RWPE2 (cell line): ENCODE measurements at regions not wholly inside any gene's neighbourhood (a gene's known extent, or its start where the extent isn't known, plus 50 kb on each side); places are given as distances from the start of the nearest gene placed in this dataset.

ENCODE experiments used
- ATAC-seq: fragments of 200-7000 bp; cut with Tn5 transposase; 3 replicates; pipeline ENCODE4 v1.9.1; 2021; ENCODE audit warnings: low read depth
- DNase-seq: peaks from one replicate; pipeline ENCODE4 v3.0.0-alpha.2; 2020; ENCODE audit warnings: low spot score
- H3K27ac ChIP-seq: fragments of 450-650 bp; 2 replicates; pipeline ENCODE4 v1.5.1; 2017; ENCODE audit warnings: mild to moderate bottlenecking; ENCODE audit not compliant: poor library complexity, severe bottlenecking
- H3K27me3 ChIP-seq: fragments of 250-450 bp; sonication (Bioruptor Pico); 2 replicates; pipeline ENCODE4 v1.5.1; 2021; ENCODE audit warnings: mild to moderate bottlenecking, moderate library complexity; ENCODE audit not compliant: insufficient read depth, poor library complexity, severe bottlenecking
- H3K36me3 ChIP-seq: fragments of 250-450 bp; sonication (Bioruptor Pico); 2 replicates; pipeline ENCODE4 v1.5.1; 2020; ENCODE audit warnings: low read depth, mild to moderate bottlenecking, moderate library complexity
- H3K4me1 ChIP-seq: fragments of 250-450 bp; sonication (Bioruptor Pico); 2 replicates; pipeline ENCODE4 v1.5.1; 2021; ENCODE audit warnings: mild to moderate bottlenecking, moderate library complexity; ENCODE audit not compliant: insufficient read depth, poor library complexity, severe bottlenecking
- H3K4me3 ChIP-seq: fragments of 250-450 bp; sonication (Bioruptor Pico); 2 replicates; pipeline ENCODE4 v1.5.1; 2021; ENCODE audit warnings: mild to moderate bottlenecking, moderate library complexity; ENCODE audit not compliant: severe bottlenecking
- H3K9me3 ChIP-seq: fragments of 250-450 bp; sonication (Bioruptor Pico); 2 replicates; pipeline ENCODE4 v1.5.1; 2021; ENCODE audit warnings: mild to moderate bottlenecking, moderate library complexity; ENCODE audit not compliant: severe bottlenecking
- TF ChIP-seq, protein P1 (sequence below): fragments of 450-650 bp; IDR thresholded peaks from one replicate; pipeline ENCODE4 v1.5.1; 2017; ENCODE audit warnings: mild to moderate bottlenecking, moderate library complexity; ENCODE audit not compliant: poor library complexity, severe bottlenecking

GRCh38 chr4:19772581-19772980, 479.1 kb upstream of the SLIT2 start:
- H3K27ac ChIP-seq = no peak overlapping the region
- no peak overlapping the region for H3K4me3 ChIP-seq
- no peak for DNase-seq
- TF ChIP-seq, protein P1, sequence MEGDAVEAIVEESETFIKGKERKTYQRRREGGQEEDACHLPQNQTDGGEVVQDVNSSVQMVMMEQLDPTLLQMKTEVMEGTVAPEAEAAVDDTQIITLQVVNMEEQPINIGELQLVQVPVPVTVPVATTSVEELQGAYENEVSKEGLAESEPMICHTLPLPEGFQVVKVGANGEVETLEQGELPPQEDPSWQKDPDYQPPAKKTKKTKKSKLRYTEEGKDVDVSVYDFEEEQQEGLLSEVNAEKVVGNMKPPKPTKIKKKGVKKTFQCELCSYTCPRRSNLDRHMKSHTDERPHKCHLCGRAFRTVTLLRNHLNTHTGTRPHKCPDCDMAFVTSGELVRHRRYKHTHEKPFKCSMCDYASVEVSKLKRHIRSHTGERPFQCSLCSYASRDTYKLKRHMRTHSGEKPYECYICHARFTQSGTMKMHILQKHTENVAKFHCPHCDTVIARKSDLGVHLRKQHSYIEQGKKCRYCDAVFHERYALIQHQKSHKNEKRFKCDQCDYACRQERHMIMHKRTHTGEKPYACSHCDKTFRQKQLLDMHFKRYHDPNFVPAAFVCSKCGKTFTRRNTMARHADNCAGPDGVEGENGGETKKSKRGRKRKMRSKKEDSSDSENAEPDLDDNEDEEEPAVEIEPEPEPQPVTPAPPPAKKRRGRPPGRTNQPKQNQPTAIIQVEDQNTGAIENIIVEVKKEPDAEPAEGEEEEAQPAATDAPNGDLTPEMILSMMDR = no peak
- H3K9me3 ChIP-seq = no peaks in the 10 kb centered on the region
- no peak for ATAC-seq
- no peaks in the 10 kb centered on the region for H3K27me3 ChIP-seq
- peaks cover 20% of the 10 kb centered on the region for H3K4me1 ChIP-seq
- no peaks in the 10 kb centered on the region for H3K36me3 ChIP-seq

DNA sequence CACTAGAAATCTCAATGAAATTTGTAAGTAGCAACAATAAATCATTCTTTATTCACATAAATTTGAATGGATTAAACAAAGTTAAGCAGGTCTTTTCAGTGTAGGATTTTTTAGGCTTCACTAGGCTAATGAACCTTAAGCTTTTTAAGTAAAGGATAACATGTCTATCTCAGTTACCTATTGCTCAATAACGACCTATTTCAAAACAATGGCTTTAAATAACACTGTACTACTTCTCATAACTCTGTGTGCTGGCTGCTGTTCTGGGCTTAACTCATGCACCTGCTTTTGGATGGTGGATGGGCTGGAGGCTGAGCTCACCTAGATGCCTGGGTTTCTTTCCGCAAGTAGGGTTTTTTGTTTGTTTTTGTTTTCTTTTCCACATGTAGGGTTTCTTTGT, 495.0 kb upstream of the SLIT2 start:
- no peaks in the 10 kb centered on the region for H3K4me1 ChIP-seq
- no peaks in the 10 kb centered on the region for H3K9me3 ChIP-seq
- no peak overlapping the region for H3K27ac ChIP-seq
- no peak for ATAC-seq
- no peaks in the 10 kb centered on the region for H3K27me3 ChIP-seq
- TF ChIP-seq, protein P1 = no peak
- H3K4me3 ChIP-seq = no peak overlapping the region
- DNase-seq = no peak
- no peaks in the 10 kb centered on the region for H3K36me3 ChIP-seq

DNA sequence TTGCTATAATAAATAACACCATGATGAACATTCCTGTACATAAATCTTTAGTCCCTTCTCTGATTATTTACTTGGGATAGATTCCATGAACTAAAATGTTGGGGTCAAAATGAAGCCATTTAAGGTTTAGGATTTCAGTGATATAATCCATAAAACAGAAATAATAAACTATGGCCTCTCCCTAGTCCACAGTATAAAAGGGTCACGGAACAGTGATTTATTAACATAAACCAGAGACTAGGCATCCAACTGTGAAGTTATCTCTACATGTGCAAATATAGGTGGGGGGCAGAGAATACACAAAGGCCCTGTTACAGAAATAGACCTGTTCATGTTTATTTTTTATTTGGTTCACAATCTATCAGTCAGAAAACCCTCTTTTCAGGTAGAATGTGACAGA, 499.1 kb upstream of the SLIT2 start:
- no peaks in the 10 kb centered on the region for H3K4me1 ChIP-seq
- no peak for ATAC-seq
- H3K9me3 ChIP-seq = no peaks in the 10 kb centered on the region
- DNase-seq = no peak
- no peaks in the 10 kb centered on the region for H3K36me3 ChIP-seq
- H3K27ac ChIP-seq = no peak overlapping the region
- TF ChIP-seq, protein P1 = no peak
- H3K27me3 ChIP-seq = no peaks in the 10 kb centered on the region
- H3K4me3 ChIP-seq = no peak overlapping the region

DNA sequence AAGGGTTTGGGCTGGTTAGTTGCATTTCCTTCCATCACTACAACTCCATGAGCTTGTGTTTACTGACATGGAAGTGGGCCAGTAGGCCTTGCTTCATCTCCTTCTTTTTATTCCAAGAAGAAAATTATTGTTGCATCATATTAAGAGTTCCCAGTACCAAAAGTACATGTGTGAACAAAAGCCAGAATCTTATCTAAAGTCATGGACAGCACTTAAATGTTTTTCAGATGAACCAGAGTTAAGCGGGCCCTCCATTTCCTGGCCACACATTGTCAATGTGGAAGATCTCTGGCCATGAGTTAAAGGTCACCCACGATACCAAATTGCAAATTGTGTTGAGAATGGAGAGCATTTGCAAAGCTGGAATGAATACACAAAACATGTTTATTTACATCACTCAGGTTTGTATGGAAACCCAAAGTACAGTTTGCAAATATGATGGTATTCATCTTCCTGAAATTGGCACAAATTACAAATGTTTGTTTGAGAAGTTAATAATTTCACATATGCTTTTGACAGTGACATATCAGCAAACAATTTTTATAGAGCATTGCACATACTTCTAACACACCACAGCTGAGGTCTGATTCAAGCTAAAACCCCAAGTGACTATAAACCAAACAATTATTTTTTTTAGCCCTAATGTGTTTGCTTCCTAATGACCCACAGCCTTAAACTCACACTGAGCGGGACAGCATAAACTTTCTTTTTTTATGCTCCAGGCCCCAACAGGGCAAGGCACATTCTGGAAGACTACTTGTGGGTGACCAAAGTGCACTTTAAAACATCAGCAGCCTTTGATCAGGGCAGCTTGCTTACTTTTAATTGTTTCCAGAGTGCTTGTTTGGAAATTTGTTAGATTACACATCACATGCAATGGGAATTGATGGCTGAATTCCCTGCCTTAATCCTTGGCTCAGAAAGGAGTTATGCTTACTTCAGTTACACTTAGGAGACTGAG, 502.9 kb upstream of the SLIT2 start:
- Histone ChIP-seq H3K9me3 (no peaks in the 10 kb centered on the region), H3K27ac (no peak overlapping the region), H3K4me3 (no peak overlapping the region), H3K4me1 (no peaks in the 10 kb centered on the region), H3K36me3 (no peaks in the 10 kb centered on the region), H3K27me3 (no peaks in the 10 kb centered on the region)
- TF ChIP-seq, protein P1 = no peak
- ATAC-seq = no peak; the same call in 2 of the 3 replicates
- DNase-seq = no peak

DNA sequence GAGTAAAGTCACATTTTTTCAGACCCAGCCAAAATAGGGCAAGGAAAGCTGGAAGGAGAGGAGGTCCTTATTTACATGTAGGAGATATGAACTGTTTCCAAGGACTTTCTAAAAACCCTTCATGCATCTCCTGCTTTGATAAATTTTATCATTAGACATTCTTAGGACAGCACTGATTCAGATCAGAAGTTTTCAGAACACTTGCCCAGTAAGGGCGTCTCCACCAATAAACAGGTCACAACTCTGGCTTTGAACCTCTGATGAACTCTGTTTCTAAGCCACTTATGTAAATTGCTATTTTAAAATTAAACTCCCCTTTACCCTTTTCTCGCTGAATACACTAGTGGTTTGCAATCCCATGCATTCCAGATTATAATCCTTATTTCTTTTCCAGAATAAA, 505.3 kb upstream of the SLIT2 start:
- Histone ChIP-seq H3K27ac (no peak overlapping the region), H3K9me3 (no peaks in the 10 kb centered on the region), H3K36me3 (no peaks in the 10 kb centered on the region), H3K4me3 (no peak overlapping the region), H3K27me3 (no peaks in the 10 kb centered on the region), H3K4me1 (no peaks in the 10 kb centered on the region)
- DNase-seq = no peak
- no peak for ATAC-seq
- TF ChIP-seq, protein P1 = no peak
